ENCODE measurements at regions not wholly inside any gene's neighbourhood (a gene's known extent, or its start where the extent isn't known, plus 50 kb on each side); places are given as distances from the start of the nearest gene placed in this dataset.
"Not testable (repeated sequence)": the region's sequence is repeated elsewhere in the genome, so short reads cannot be mapped to it uniquely, and the experiment has no call there.

- H3K27ac ChIP-seq: no peak overlapping the region
- POLR2A ChIA-PET (ENCODE audit: low non-redundant PET): no interaction called here
- no peak for DNase-seq (ENCODE audit: low spot score)
- no peak for TF ChIP-seq CTCF (conservative IDR thresholded peaks at IDR 0.05; ENCODE audit: low read depth)
- CTCF ChIA-PET: no interaction called here
These were observed 717.4 kb downstream of the SI start for GRCh38 chr3:164360738-164361406.

- no peak overlapping the region for H3K27ac ChIP-seq
- POLR2A ChIA-PET (ENCODE audit: low non-redundant PET): no interaction called here
- CTCF ChIA-PET: no interaction called here
- TF ChIP-seq CTCF (conservative IDR thresholded peaks at IDR 0.05; ENCODE audit: low read depth): no peak
- no peak for DNase-seq (ENCODE audit: low spot score)
These were observed 718.2 kb downstream of the SI start for GRCh38 chr3:164360078-164360578.

GRCh38 chr3:164352991-164353390, 725.3 kb downstream of the SI start:
- POLR2A ChIA-PET (ENCODE audit: low non-redundant PET): no interaction called here
- DNase-seq (ENCODE audit: low spot score): no peak
- no peak overlapping the region for H3K27ac ChIP-seq
- no peak for TF ChIP-seq CTCF (conservative IDR thresholded peaks at IDR 0.05; ENCODE audit: low read depth)
- CTCF ChIA-PET: no interaction called here

GRCh38 chr3:164351131-164351530, 727.2 kb downstream of the SI start:
- TF ChIP-seq CTCF (conservative IDR thresholded peaks at IDR 0.05; ENCODE audit: low read depth): no peak
- ChIA-PET CTCF (no interaction called here), POLR2A (ENCODE audit: low non-redundant PET) (no interaction called here)
- H3K27ac ChIP-seq: no peak overlapping the region
- no peak for DNase-seq (ENCODE audit: low spot score)

- DNase-seq (ENCODE audit: low spot score); POLR2A ChIA-PET (ENCODE audit: low non-redundant PET); CTCF ChIA-PET; H3K27ac ChIP-seq: not testable (repeated sequence)
These were observed 736.1 kb downstream of the SI start for GRCh38 chr3:164342206-164342605.

DNA sequence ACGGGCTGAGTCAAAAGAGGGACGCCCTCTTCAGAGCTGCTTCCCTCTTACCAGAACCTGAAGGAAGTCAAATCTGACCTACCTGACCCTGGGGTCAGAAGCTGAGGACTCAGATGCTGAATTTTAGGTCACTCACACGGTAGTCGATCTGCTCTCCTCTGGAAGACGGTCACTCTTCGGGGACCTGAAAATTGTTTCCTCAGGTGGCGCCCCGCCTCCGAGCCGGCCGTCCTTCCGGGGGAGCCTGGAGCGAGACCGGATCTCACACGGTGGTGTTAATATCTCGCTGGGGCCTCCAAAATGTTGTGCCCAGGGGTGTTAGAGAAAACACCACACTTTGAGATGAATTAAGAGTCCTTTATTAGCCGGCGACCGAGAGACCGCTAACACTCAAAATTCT, 737.2 kb downstream of the SI start:
- TF ChIP-seq CTCF (conservative IDR thresholded peaks at IDR 0.05; ENCODE audit: low read depth): no peak
- no peak overlapping the region for H3K27ac ChIP-seq
- ChIA-PET POLR2A (ENCODE audit: low non-redundant PET) (no interaction called here), CTCF (no interaction called here)
- no peak for DNase-seq (ENCODE audit: low spot score)

DNA sequence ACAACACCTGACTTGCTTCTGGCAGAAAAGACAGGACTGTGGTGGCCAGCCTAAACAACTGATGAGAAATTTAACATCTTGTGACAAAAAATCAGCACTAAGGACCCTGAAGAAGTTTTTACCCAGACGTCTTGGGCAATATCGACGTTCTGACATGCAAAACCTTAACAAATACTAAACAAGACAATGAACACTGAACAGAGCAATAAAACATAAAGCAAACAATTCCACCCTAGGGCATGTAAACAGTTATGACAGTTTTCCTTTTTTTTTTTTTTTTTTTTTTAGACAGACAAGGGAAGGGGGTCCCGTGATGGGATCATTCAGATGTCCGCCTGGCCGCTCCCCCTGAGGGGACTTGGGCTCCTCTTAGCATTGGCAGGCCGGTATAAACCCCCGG, 738.0 kb downstream of the SI start:
- CTCF ChIA-PET: no interaction called here

More for the DNA sequence above, 738.0 kb downstream of the SI start:
- no peak overlapping the region for H3K27ac ChIP-seq
- no peak for DNase-seq (ENCODE audit: low spot score)
- no peak for TF ChIP-seq CTCF (conservative IDR thresholded peaks at IDR 0.05; ENCODE audit: low read depth)
- POLR2A ChIA-PET (ENCODE audit: low non-redundant PET): no interaction called here
